Lower lobe of right lung (tissue), 2 donors: ENCODE measurements at regions not wholly inside any gene's neighbourhood (a gene's known extent, or its start where the extent isn't known, plus 50 kb on each side); places are given as distances from the start of the nearest gene placed in this dataset.

Experiments
- ATAC-seq, 2 donors: fragments of 200-7000 bp; cut with Tn5 transposase; one replicate each; pipeline ENCODE4 v1.9.1; 2020 to 2022; ENCODE audit warnings: mild to moderate bottlenecking in 2 of 2, moderate library complexity in 2 of 2
- DNase-seq: peaks from one replicate; pipeline ENCODE4 v3.0.0-alpha.2; 2020
- H3K27ac ChIP-seq: fragments of 200-600 bp; one replicate; pipeline ENCODE4 v1.8.0; 2022
- H3K27me3 ChIP-seq: fragments of 200-600 bp; one replicate; pipeline ENCODE4 v1.8.0; 2022; ENCODE audit warnings: low read depth
- H3K36me3 ChIP-seq: fragments of 200-600 bp; one replicate; pipeline ENCODE4 v1.8.0; 2022; ENCODE audit warnings: mild to moderate bottlenecking
- H3K4me1 ChIP-seq: fragments of 200-600 bp; one replicate; pipeline ENCODE4 v1.8.0; 2022
- H3K4me3 ChIP-seq: fragments of 200-600 bp; one replicate; pipeline ENCODE4 v1.8.0; 2022; ENCODE audit warnings: mild to moderate bottlenecking
- H3K9me3 ChIP-seq: fragments of 200-600 bp; one replicate; pipeline ENCODE4 v1.8.0; 2022
- CTCF ChIP-seq: fragments of 200-600 bp; IDR thresholded peaks from one replicate; pipeline ENCODE4 v1.8.0; 2022; ENCODE audit warnings: antibody characterized with exemption, mild to moderate bottlenecking
- intact Hi-C: fragments of 100-400 bp; cut with DNase I; formaldehyde crosslinking; loops from one replicate; pipeline ENCODE4 v1.11.0; 2022
- donor health status: DM: no; HTN: yes; CAD: no; lungs with severe emphysema.

GRCh38 chr11:91956711-91957110, 267.9 kb upstream of the FAT3 start:
- H3K36me3 ChIP-seq, result no peaks in the 10 kb centered on the region
- ATAC-seq (no peak), DNase-seq (no peak)
- no peak overlapping the region for H3K27ac ChIP-seq
- H3K9me3 ChIP-seq, result peaks cover 3% of the 10 kb centered on the region
- no peaks in the 10 kb centered on the region for H3K4me1 ChIP-seq
- no peak overlapping the region for H3K4me3 ChIP-seq
- intact Hi-C loops, result no loop called here
- no peak for TF ChIP-seq CTCF
- no peaks in the 10 kb centered on the region for H3K27me3 ChIP-seq

- H3K27me3 ChIP-seq, result no peaks in the 10 kb centered on the region
- no peaks in the 10 kb centered on the region for H3K4me1 ChIP-seq
- intact Hi-C loops, result no loop called here
- H3K4me3 ChIP-seq, result no peak overlapping the region
- TF ChIP-seq CTCF, result no peak
- ATAC-seq, result no peak
- no peaks in the 10 kb centered on the region for H3K36me3 ChIP-seq
- no peak for DNase-seq
- H3K27ac ChIP-seq, result no peak overlapping the region
- H3K9me3 ChIP-seq, result peaks cover 3% of the 10 kb centered on the region
Observed at GRCh38 chr11:91955206-91955605, 269.4 kb upstream of the FAT3 start.

- ATAC-seq, result no peak
- Histone ChIP-seq H3K36me3 (no peaks in the 10 kb centered on the region), H3K4me3 (no peak overlapping the region), H3K27me3 (no peaks in the 10 kb centered on the region), H3K4me1 (no peaks in the 10 kb centered on the region), H3K27ac (no peak overlapping the region), H3K9me3 (no peaks in the 10 kb centered on the region)
- intact Hi-C loops, result no loop called here
- no peak for TF ChIP-seq CTCF
- DNase-seq, result no peak
Observed at GRCh38 chr11:91952056-91952455, 272.6 kb upstream of the FAT3 start.

GRCh38 chr11:91947215-91947820, 277.3 kb upstream of the FAT3 start:
- peak; percentile 21 to 32 for ATAC-seq
- Histone ChIP-seq H3K4me3 (no peak overlapping the region), H3K9me3 (no peaks in the 10 kb centered on the region), H3K4me1 (no peaks in the 10 kb centered on the region), H3K27ac (no peak overlapping the region), H3K36me3 (no peaks in the 10 kb centered on the region), H3K27me3 (no peaks in the 10 kb centered on the region)
- intact Hi-C loops, result no loop called here
- no peak for TF ChIP-seq CTCF
- no peak for DNase-seq

GRCh38 chr11:91946397-91946951, 278.1 kb upstream of the FAT3 start:
- no peaks in the 10 kb centered on the region for H3K36me3 ChIP-seq
- DNase-seq, result no peak
- no peaks in the 10 kb centered on the region for H3K27me3 ChIP-seq
- H3K4me3 ChIP-seq, result no peak overlapping the region
- H3K27ac ChIP-seq, result no peak overlapping the region
- TF ChIP-seq CTCF, result no peak
- intact Hi-C loops, result no loop called here
- no peaks in the 10 kb centered on the region for H3K4me1 ChIP-seq
- no peaks in the 10 kb centered on the region for H3K9me3 ChIP-seq
- ATAC-seq, result peak in 1 of 2 donors; percentile 37
